ENCODE measurements at regions not wholly inside any gene's neighbourhood (a gene's known extent, or its start where the extent isn't known, plus 50 kb on each side); places are given as distances from the start of the nearest gene placed in this dataset.

DNA sequence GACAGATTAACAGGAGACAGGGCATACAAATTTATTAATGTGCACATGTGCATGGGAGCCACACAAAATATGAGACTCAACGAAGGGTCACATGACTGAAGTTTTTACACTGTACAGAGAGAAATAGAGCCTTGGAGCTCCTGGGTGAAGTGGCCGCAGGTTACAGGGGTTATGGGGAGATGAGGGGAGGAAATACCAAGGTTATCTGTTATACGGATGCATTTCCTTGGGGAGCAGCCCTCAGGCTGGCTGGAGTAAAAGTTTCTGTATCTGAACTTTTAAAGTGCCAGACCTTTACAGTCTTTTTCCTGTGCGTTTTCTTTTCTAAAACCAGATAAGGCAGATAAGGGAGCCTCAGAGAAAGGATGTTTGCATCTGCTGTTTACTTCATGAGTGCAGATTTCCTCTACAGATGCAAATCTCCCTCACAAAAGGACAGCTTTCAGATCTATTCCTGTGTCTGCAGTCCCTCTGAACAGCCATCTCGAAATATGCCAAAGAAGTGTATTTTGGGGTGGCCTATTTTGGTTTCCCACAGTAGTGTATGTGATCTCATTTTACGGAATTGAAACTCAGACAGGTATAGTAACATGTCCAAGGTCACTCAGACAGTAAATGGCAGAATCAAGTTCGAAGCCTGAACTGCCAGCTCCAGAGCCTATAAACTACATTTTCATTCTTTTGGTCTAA, 139.3 kb upstream of the FBXL17 start:
- ATAC-seq (ENCODE audit: low FRiP score), result no peak
- no peak for DNase-seq (ENCODE audit: low spot score)

GRCh38 chr5:108516785-108517184, 134.9 kb upstream of the FBXL17 start:
- ATAC-seq (ENCODE audit: low FRiP score), result no peak
- TF ChIP-seq, protein P1, sequence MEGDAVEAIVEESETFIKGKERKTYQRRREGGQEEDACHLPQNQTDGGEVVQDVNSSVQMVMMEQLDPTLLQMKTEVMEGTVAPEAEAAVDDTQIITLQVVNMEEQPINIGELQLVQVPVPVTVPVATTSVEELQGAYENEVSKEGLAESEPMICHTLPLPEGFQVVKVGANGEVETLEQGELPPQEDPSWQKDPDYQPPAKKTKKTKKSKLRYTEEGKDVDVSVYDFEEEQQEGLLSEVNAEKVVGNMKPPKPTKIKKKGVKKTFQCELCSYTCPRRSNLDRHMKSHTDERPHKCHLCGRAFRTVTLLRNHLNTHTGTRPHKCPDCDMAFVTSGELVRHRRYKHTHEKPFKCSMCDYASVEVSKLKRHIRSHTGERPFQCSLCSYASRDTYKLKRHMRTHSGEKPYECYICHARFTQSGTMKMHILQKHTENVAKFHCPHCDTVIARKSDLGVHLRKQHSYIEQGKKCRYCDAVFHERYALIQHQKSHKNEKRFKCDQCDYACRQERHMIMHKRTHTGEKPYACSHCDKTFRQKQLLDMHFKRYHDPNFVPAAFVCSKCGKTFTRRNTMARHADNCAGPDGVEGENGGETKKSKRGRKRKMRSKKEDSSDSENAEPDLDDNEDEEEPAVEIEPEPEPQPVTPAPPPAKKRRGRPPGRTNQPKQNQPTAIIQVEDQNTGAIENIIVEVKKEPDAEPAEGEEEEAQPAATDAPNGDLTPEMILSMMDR (IDR thresholded peaks at IDR 0.05), result no peak

More for the DNA sequence above, 139.3 kb upstream of the FBXL17 start:
- TF ChIP-seq, protein P1 (IDR thresholded peaks at IDR 0.05), result no peak

DNA sequence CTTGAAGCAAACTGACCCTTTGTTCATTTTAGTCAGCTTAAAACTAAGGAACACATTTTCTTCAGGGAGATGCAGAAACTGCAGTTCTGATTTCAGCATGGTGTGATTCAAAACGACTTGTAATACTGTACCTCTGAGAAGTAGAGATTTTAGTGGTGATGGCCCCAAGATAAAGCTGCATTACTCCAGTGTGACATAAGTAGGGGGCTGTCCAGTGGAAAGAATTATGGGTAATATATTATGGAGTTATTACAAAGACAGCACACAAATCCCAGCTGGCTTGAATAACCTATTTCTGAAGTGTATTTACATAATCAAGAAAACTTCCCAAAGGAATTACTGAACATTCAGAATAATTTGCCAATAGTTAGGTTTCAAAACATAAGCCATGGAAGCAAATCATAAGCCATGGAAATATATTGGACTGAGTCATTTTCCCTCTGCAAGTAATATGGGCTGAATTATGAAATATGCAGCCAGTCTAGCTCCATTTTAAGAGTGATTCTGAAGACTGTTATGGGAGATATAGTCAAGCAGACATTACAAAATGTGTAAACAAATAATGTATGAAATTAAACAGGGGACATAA, 133.7 kb upstream of the FBXL17 start:
- TF ChIP-seq, protein P1 (IDR thresholded peaks at IDR 0.05), result no peak
- no peak for DNase-seq (ENCODE audit: low spot score)
- no peak for ATAC-seq (ENCODE audit: low FRiP score)

More at GRCh38 chr5:108516785-108517184, 134.9 kb upstream of the FBXL17 start:
- DNase-seq (ENCODE audit: low spot score), result no peak

DNA sequence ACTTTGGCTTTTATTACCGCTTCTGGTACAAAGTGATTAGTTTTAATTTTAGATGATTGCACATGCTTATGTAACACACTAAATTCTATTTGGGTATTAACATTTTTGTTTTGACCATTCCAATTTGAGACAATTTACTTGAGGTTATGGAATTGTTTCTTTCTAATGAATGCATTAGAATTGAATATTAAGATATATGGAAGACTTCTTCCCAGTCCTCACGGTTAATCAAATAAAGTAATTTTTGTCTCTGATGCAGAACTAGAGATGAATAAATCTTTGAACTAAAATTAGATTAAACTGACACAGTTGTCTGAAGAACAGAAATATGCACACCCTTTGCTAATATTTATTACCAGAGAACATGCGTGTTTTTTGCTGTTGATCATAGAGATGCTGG, 127.1 kb upstream of the FBXL17 start:
- TF ChIP-seq, protein P1 (IDR thresholded peaks at IDR 0.05), result no peak
- no peak for DNase-seq (ENCODE audit: low spot score)
- no peak for ATAC-seq (ENCODE audit: low FRiP score)

DNA sequence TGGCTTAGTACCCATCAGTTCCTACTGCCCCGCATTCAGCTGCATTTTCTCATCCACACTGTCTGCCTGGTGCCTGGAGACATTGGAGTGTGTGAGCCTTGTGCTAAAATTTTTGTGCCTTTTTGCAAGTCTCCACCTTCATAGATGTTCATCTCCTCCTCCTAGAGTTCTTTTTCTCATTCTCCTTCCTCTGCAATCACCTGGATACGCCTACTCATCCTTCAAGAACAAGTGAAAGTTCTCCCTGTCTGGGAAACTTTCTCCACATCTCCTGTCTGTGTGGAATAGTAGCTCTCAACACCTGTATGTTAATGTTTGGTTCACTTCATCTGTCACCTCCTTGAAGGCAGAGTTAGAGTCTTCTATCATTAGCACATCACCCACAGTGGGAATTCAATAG, 125.7 kb upstream of the FBXL17 start:
- TF ChIP-seq, protein P1 (IDR thresholded peaks at IDR 0.05), result no peak
- no peak for DNase-seq (ENCODE audit: low spot score)
- ATAC-seq (ENCODE audit: low FRiP score), result no peak

DNA sequence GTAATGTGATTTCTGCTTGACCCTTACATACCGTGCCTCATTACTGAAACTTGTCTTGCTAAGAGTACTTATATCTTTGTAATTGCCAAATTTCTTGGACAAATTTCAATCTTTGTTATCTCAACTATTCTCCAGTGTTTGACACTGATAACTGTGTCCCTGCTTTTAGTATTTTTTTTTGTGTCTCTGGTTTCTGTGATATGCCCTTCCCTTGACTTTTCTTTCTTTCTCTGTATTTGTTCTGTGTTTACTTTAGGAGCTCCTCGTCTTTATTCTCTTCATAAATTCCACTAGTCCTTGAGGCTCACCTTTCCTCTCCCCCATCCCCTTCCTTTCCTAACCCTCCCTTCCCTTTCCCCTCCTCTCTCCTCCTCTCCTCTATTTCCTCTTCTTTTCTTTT, 123.7 kb upstream of the FBXL17 start:
- ATAC-seq (ENCODE audit: low FRiP score) (no peak), DNase-seq (ENCODE audit: low spot score) (no peak)
- TF ChIP-seq, protein P1 (IDR thresholded peaks at IDR 0.05), result no peak

- TF ChIP-seq, protein P1 (IDR thresholded peaks at IDR 0.05), result no peak
- ATAC-seq (ENCODE audit: low FRiP score), result no peak
- DNase-seq (ENCODE audit: low spot score), result no peak
These were observed 123.1 kb upstream of the FBXL17 start for GRCh38 chr5:108504974-108505373.
